Vagina (tissue), 2 donors: ENCODE measurements at regions not wholly inside any gene's neighbourhood (a gene's known extent, or its start where the extent isn't known, plus 50 kb on each side); places are given as distances from the start of the nearest gene placed in this dataset.

Source experiments
- DNase-seq, 2 donors: peaks; one replicate each; pipeline ENCODE4 v3.0.0-alpha.2; 2017; ENCODE audit errors: extremely low spot score in 2 of 2
- H3K27ac ChIP-seq: fragments of 200-600 bp; sonication (generic); one replicate; pipeline ENCODE4 v1.5.1; 2019
- H3K27me3 ChIP-seq: fragments of 200-600 bp; sonication (generic); one replicate; pipeline ENCODE4 v1.5.1; 2019
- H3K36me3 ChIP-seq, 2 donors: fragments of 200-600 bp; sonication (generic); one replicate each; pipeline ENCODE4 v1.5.1; 2017 to 2019
- H3K4me1 ChIP-seq: fragments of 200-600 bp; sonication (generic); one replicate; pipeline ENCODE4 v1.5.1; 2019
- H3K4me3 ChIP-seq, 2 donors: fragments of 200-600 bp; sonication (generic); 1 replicate in 1 of 2; 2 replicates in 1 of 2; pipeline ENCODE4 v1.5.1; 2016 to 2019
- H3K9me3 ChIP-seq: fragments of 200-600 bp; sonication (generic); one replicate; pipeline ENCODE4 v1.5.1; 2019
- POLR2A ChIP-seq, 2 donors: fragments of 450-650 bp; IDR thresholded peaks; one replicate each; pipeline ENCODE4 v1.6.1; 2017; ENCODE audit warnings: antibody characterized with exemption in 2 of 2, mild to moderate bottlenecking in 2 of 2, moderate library complexity in 2 of 2
- POLR2AphosphoS5 ChIP-seq, 2 donors: sonication (generic); formaldehyde crosslinking; IDR thresholded peaks; one replicate each; pipeline ENCODE4 v1.9.0; 2017; ENCODE audit warnings: antibody characterized with exemption in 2 of 2, mild to moderate bottlenecking in 2 of 2, low read depth in 1 of 2; ENCODE audit not compliant: insufficient read depth in 1 of 2
- intact Hi-C: fragments of 100-400 bp; cut with DNase I; formaldehyde crosslinking; loops from one replicate; pipeline ENCODE4 v1.15.1; 2023
- TF ChIP-seq, protein P1 (sequence below), 3 experiments: fragments of 450-650 bp in 2 of 3; fragments of 200-600 bp in 1 of 3; sonication (generic) in 1 of 3; IDR thresholded peaks; one replicate each; pipeline ENCODE4 v1.5.1; 2017 to 2019; ENCODE audit warnings: antibody characterized with exemption in 3 of 3, mild to moderate bottlenecking in 2 of 3, moderate library complexity in 2 of 3

- Histone ChIP-seq H3K36me3 (no peaks in the 10 kb centered on the region), H3K27me3 (no peaks in the 10 kb centered on the region), H3K27ac (no peak overlapping the region), H3K4me3 (no peak overlapping the region), H3K4me1 (no peaks in the 10 kb centered on the region), H3K9me3 (no peaks in the 10 kb centered on the region)
- intact Hi-C loops = no loop called here
- no peak for DNase-seq
- TF ChIP-seq, protein P1, sequence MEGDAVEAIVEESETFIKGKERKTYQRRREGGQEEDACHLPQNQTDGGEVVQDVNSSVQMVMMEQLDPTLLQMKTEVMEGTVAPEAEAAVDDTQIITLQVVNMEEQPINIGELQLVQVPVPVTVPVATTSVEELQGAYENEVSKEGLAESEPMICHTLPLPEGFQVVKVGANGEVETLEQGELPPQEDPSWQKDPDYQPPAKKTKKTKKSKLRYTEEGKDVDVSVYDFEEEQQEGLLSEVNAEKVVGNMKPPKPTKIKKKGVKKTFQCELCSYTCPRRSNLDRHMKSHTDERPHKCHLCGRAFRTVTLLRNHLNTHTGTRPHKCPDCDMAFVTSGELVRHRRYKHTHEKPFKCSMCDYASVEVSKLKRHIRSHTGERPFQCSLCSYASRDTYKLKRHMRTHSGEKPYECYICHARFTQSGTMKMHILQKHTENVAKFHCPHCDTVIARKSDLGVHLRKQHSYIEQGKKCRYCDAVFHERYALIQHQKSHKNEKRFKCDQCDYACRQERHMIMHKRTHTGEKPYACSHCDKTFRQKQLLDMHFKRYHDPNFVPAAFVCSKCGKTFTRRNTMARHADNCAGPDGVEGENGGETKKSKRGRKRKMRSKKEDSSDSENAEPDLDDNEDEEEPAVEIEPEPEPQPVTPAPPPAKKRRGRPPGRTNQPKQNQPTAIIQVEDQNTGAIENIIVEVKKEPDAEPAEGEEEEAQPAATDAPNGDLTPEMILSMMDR (IDR thresholded peaks at IDR 0.05) = no peak
- TF ChIP-seq POLR2AphosphoS5 (IDR thresholded peaks at IDR 0.05; ENCODE audit: insufficient read depth in 1 of 2, low read depth in 1 of 2) (no peak), POLR2A (IDR thresholded peaks at IDR 0.05) (no peak)
These were observed 54.9 kb upstream of the PCDH8 start for GRCh38 chr13:52903320-52903719.

DNA sequence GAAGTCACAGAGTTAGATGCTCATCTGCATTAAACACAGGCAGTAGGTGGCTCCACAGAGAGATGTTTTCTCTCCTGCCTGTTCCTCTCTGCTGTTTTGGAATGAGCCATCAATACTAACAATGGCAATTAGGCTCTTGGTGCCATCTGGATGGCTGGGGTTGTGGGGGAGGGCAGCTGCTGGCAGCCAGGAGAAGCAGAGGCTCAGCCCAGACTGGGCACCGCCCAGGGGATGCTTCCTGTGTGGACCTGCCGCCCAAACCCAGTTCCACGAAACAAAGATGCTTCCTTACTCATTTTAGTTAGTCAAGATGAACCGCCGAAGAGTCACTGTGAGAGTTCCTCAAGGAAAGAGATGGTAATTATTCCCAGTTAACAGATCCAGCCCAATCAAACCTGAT lies 50.8 kb upstream of the PCDH8 start:
- no peak for TF ChIP-seq POLR2A (IDR thresholded peaks at IDR 0.05)
- TF ChIP-seq, protein P1 (IDR thresholded peaks at IDR 0.05) = no peak
- no peak for TF ChIP-seq POLR2AphosphoS5 (IDR thresholded peaks at IDR 0.05; ENCODE audit: insufficient read depth in 1 of 2, low read depth in 1 of 2)
- DNase-seq = no peak
- intact Hi-C loops = no loop called here
- H3K27ac ChIP-seq = no peak overlapping the region
- no peaks in the 10 kb centered on the region for H3K27me3 ChIP-seq
- H3K36me3 ChIP-seq = no peaks in the 10 kb centered on the region
- no peak overlapping the region for H3K4me3 ChIP-seq
- H3K9me3 ChIP-seq = no peaks in the 10 kb centered on the region
- H3K4me1 ChIP-seq = no peaks in the 10 kb centered on the region
